NCI-H526 treated with DMSO at 0.1 percent for 48 hours (cell line): ENCODE measurements at regions not wholly inside any gene's neighbourhood (a gene's known extent, or its start where the extent isn't known, plus 50 kb on each side); places are given as distances from the start of the nearest gene placed in this dataset.
"Not testable (repeated sequence)": the region's sequence is repeated elsewhere in the genome, so short reads cannot be mapped to it uniquely, and the experiment has no call there.

Experiments
- DNase-seq: peaks from one replicate; lab custom pipeline; 2025; lab: John Stamatoyannopoulos, UW

DNA sequence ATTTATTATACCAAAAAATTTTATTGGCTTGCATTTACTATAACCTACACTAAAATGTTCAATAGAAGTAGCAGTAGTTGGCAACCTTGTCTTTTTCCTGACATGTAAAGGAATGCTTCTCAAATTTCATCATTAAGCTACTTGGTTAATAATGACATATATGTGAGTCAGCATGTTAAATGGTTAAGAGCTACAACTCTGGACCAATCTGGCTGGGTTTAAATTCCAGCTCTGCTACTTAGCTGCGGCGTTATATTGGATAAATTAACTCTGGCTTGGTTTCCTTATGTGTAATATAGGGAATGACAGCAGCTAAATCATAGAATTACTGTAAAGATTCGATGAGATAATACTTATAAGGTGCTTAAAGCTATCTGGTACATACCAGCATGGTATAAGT is 53.7 kb upstream of the OTOGL start:
- no peak for DNase-seq

DNA sequence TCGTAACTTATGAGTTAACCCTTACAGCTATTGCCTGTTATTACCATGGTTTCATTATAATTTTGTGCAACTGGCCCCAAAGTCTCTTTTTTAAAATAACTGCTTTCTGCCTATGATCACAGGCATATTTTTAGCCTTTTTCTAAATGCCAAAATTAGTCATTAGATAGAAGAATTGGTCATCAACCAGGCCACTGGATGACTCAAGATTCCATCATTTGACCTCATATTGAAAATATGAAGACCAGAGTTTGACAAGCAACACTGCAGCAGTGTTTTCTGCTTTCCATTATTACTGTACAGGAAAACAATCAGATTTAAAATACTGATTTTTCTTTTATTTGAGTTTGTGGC is 54.7 kb upstream of the OTOGL start:
- DNase-seq, result no peak

DNA sequence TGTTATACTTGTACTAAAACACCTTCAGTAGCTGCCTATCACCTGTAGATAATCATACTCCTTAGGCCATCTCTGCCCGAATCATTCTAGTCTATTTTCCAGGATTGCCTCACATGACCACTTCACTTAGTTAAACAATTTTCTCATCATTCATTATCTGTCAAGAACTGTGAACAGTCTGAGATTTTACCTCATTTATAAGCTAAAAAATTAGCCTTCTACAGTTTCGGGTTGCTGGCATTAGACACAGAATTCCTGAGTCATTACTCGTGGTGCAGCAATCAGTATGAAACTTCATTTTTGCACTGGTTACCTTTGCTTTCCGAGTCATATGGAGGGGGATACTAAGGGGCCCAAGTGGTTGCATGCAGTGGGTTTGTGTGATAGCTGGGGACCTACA is 57.6 kb upstream of the OTOGL start:
- no peak for DNase-seq

DNA sequence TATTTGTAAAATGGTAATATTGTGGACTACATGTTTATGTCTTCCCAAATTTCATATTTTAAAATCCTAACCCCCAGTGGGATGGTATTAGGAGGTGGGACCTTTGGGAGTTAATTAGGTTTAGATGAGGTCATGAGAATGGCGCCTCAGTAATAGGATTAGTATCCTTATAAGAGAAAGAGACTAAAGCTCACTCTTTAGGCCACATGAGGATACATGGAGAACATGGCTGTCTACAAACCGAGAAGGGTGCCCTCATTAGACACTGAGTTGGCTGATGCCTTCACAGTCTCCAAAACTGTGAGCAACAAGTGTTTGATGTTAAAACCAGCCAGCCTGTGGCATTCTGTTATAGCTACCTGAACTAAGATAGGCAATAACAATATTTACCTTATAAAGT is 58.3 kb upstream of the OTOGL start:
- DNase-seq, result no peak

DNA sequence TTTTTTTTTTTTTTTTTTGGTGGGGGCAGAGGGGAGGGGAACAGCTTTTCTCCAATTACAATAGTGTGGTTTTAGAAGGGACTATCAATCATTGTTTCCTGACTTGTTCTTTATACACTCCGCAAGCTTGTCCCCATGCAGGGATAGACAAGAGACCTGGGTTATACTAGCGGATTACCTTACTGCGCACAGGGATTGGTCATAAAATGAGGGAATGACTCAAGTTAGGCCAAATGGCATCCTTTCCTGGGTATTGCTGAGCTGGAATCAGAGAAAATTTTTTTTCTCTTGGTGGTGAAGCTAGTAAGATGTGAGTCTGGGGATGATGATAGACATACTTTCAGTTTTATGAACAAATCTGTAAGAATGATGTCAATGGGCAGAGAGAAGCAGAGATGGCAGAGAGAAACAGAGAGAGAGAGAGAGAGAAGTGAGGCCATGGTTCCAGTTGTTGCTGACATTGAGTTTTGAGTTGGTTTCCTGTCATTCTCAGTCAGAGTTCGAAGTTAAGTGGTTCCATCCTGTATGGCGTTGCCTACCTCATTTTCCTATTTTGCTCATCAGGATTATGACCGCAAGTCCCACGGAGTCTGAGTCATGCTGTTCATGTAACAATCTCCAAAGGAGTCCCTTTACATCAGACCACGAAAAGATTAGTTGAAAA is 59.1 kb upstream of the OTOGL start:
- DNase-seq, result no peak

DNA sequence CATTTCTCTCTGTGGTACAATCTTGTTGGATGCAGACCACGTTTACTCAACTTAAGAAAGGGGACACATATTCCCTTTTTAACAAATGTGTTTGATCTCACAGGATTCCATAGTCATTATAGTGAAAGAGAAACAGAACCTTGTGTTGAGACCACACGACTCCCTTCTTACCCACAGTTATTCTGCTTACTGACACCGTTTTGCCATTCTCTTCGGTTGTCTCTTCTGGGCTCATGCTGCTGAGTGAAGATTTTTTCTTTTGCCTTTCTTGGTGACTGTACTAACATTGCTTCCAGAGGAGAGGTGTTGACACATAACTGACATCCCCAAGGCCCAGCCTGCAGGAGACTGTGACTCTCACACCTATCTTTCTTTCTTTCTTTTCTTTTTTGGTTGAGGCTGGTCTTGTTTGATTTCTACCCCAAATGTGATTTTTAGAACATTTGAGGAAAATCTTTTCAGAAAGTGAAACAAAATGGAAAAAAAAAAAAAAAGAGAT is 61.2 kb upstream of the OTOGL start:
- no peak for DNase-seq

DNA sequence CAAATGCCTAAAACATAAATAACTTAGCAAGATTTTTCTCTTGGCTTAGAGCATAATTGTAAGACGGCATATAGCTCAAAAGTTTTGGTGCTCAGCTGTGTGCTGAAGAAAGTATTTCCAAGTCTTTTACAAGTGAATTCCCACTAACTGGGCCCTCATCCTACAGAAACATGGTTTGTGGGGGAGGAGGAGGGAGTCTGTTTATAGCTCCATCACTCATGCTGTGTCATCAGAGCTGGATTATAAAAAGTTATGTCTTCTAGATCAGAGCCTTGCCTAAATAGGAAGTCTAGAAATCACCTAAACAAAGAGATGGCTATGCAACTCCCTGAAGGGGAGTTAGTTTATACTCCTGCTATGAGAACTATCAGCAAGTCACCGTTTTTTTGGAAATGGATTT is 65.9 kb upstream of the OTOGL start:
- no peak for DNase-seq

DNA sequence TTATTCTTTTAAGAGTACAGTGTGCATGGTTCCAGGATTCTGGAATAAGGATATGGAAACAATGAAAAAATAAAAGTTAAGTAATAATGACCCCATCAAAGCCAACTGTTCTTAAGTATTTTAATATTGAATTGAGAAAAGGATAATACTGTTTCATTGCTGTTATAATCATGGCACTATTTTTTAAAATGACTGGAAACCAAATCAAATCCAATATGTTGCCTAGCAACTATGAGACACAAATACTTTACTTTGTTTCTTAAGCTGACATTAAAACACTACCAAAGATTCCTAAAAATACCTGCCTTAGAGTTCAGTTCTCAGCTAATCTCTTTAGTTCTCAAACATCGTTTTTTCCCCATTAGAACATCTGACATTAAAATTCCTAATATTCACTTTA is 66.4 kb upstream of the OTOGL start:
- DNase-seq, result no peak

DNA sequence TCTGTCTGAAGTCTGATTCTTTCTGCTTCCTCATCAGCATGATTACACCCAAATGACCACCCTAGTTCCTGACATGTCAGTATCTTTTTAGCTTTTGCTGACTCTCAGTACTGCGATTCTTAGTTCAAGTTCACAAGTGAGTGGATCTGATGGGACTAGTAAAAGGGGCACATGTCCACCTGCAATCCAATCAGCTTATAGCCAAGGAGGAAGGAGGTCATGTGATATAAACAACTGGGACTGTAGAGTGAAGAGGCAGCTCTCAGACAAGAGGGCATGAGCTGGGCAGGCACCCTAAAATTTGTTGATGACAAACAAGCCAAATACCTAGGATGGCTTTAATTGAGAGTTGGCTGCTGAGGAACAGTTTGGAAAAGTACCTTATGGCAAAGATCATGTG is 68.1 kb upstream of the OTOGL start:
- DNase-seq, result no peak

DNA sequence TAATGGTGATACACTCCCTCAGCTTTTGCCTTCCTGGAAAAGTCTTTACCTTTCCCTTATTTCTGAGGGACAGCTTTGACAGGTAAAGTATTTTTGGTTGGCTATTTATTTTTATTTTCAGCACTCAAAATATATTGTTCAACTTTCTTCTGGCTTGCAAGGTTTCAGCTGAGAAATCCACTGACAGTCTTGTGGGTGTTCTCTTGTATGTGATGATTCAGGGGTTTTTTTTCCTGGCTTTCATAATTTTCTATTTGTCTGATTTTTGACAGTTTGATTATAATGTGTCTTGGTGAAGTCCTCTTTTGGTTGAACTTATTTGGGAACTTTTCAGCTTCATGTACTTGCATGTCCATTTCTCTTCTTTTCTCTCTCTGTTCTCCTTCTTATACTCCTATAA is 73.7 kb upstream of the OTOGL start:
- no peak for DNase-seq

DNA sequence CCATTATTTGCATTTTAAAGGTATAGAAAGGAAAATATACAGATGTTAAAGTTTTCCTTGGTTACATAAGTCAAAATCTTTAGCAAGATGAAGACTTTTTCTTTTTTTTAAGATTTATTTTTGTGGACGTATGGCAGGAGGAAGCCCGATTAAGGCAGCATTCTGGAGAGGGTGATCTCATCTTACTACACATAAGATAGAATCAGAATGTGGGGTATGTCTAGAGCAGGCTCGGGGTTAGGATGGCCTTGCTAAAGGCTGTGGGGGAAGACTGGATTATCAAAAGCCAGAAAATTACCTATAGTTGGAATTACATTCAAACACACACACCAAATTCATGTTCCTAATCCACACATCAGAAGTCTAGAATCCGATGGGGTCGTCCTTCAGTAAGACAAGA is 79.6 kb upstream of the OTOGL start:
- DNase-seq, result no peak

DNA sequence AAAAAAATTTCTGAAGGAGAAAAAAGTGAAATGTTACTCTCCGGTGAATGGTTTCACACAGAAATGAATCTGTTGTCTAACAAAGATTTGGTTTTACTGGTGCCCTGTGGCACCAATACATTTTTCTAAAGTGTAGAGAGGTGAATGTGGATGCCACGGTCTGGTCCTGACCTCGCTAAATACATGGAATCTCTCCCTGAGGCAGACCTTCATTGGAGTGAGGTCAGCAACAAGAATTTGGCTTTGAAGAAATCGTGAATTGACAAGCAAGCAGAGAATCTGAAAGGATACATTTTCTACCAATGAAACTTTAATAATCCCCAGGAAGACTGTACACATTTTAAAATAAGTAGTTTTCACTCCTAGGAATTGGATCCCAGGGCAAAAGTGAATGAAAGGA is 81.2 kb upstream of the OTOGL start:
- no peak for DNase-seq

DNA sequence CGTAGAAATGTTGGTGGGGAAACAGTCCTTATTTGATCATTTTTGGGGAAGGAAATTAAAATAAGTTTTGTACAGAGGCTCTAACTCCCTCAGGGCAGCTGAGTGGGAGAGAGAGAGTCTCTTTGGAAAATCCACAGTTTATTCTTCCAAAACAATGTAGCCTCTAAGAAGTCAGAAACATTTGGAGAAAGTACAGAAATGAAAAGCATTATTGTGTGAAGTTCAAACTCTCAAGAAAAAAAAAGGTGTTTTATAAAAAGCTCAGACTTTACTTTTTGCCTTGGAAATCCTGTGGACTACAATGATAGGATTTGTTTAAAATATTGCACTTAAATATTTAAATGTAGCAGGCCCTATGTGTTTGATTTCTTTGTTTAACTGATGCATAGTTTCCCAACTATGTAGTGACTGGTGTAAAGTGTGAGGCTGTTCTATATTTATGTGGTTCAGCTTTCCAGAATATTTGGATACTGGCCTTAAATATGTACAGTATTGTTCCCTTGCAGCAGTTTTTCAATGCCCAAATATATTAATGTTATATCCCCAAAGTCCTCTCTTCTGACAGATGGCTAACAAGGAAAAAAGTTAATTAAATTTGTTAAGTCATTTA is 82.0 kb upstream of the OTOGL start:
- no peak for DNase-seq

DNA sequence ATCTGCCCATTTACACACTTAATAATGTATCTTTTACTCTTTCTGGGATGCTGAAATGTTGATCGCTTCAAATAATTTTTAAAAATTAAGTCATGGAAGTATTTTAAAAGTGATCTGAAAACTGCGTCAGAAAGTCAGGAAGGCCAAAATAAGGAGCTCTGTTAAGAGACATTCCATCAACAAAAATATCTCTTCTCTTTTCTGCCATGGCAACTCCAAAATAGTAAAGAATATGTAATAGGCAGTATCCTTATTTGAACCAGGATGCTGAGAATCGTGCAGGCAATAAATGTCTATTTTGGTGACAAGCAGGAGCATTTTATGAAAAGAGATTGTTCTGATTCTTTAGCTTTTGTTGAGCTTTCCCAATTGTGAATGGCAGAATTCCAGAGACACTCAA is 81.8 kb upstream of the PPP1R12A start:
- no peak for DNase-seq

DNA sequence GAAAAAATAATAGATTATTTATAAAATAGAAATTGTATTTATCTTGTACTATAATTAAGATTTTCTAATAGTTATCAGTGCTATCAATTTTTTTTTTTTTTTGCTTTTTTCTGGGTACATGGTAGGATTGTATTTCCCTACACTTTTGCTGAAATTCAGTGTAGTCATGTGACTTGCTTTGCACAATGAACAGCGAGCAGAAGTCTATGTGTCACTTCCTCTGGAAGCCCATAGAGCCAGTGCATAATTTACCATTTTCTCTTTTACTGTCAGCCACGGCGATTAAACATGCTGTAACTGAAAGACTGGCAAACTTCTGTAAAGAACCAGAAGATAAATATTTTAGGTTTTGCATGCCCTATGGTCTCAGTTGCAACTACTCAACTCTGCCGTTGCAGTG is 80.8 kb upstream of the PPP1R12A start:
- DNase-seq, result no peak

DNA sequence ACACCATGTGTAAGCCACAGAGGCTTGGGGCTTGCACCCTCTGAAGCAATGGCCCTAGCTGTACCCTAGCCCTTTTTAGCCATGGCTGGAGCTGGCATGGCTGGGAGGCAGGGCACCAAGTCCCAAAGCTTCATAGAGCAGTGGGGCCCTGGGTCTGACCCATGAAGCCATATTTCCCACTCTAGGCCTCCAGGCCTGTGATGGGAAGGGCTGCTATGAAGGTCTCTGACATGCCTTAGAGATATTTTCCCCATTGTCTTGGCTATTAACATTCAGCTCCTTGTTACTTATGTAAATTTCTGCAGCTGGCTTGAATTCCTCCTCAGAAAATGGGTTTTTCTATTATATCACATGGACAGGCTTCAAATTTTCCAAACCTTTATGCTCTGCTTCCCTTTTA is 68.8 kb upstream of the PPP1R12A start:
- not testable (repeated sequence) for DNase-seq

DNA sequence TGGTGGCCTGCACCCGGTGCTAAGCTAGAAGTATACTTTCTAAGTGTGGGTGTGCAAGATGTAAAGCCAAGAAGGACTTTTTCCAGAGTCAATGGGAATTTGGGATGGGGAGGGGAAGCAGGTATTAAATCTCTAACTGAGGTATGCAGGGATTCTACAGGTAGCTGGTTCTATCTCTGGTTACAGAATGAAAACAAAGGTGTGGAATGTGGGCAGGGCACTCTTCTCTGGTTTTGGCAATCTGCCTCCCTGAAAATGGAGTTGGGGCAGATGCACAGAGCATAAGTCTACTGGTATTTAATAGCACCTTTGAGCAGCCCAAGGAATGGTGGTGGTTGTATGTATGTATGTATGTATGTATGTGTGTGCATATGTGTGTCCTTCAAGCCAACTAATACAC is 66.7 kb upstream of the PPP1R12A start:
- no peak for DNase-seq

DNA sequence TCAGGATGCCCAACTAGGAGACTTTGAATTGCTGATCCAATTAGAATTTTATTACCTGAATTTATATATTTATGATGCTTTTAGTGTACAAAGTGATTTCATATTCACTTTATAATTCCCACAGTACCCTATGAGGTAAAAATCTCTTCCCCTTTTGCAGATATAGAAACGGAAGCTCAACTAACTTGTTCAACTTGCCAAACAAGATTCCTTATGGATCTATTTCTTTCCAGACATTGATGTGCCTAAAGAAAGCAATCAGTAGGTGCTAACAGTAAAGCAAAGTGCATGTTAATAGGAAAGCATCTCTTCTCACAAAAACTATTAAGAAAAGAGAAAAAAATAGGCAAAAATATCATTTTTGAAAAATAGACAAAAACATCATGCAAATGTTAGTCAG is 65.9 kb upstream of the PPP1R12A start:
- no peak for DNase-seq

DNA sequence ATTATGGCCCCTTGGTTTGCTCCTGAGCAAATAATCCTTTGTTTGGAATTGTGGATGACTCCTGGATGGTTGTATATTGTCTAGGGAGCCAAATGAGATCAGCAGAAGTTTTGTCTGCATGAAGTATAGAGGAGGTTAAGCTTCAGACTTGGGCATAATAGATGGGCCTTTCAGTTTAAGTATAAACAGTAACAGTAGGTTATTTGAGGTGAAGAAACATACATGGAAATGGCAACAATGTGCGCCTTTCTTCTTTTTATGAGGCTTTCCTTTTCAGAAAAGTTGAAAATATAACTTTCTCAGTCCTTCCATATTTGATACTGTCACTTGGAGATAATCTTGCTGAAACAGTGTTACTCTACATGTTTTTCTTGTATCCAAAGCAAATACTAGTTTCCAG is 63.7 kb upstream of the PPP1R12A start:
- DNase-seq, result no peak

DNA sequence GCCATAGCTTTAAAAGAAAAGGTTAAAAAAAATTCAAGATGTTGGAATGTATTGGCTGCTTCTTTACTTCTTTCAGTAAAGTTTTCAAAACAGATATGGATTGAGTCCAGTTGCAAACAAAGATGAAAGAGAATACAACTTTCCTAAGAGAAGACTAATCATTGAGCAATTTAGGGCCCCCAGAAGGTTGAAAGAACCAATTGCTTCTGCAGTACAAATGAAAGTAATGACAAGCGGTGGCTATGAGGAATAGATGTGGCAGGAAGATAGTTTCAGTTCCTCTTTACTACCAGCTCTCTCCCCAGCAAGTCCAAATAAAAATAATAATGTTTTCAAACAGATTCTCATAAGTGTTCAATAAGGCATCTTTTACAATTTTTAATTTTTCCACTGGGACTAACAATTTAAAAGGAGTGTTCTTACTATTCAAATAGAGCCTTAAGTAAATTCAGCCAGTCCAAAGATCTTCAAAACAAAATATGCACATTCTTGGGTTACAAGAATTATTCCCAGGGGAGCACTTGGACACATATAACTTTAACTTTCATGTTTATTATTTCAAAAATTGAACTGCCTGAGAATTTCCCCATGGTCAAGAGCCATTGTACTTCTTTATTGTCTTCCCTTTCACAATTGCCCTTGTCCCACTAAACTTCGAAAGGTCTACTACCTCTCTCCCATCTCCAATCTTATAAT is 62.3 kb upstream of the PPP1R12A start:
- no peak for DNase-seq

DNA sequence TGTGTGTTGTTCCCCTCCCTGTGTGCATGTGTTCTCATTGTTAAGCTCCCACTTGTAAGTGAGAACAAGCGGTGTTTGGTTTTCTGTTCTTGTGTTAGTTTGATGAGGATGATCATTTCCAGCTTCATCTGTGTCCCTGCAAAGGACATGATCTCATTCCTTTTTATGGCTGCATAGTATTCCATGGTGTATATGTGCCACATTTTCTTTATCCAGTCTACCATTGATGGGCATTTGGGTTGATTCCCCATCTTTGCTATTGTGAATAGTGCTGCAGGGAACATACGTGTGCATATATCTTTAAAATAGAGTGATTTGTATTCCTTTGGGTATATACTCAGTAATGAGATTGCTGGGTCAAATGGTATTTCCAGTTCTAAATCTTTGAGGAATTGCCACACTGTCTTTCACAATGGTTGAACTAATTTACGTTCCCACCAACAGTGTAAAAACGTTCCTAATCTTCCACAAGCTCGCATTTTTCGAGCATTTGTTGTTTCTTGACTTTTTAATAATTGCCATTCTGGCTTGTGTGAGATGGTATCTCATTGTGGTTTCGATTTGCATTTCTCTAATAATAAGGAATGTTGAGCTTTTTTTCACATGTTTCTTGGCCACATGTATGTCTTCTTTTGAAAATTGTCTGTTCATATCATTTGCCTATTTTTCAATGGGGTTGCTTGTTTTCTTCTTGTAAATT is 60.6 kb upstream of the PPP1R12A start:
- DNase-seq, result not testable (repeated sequence)

DNA sequence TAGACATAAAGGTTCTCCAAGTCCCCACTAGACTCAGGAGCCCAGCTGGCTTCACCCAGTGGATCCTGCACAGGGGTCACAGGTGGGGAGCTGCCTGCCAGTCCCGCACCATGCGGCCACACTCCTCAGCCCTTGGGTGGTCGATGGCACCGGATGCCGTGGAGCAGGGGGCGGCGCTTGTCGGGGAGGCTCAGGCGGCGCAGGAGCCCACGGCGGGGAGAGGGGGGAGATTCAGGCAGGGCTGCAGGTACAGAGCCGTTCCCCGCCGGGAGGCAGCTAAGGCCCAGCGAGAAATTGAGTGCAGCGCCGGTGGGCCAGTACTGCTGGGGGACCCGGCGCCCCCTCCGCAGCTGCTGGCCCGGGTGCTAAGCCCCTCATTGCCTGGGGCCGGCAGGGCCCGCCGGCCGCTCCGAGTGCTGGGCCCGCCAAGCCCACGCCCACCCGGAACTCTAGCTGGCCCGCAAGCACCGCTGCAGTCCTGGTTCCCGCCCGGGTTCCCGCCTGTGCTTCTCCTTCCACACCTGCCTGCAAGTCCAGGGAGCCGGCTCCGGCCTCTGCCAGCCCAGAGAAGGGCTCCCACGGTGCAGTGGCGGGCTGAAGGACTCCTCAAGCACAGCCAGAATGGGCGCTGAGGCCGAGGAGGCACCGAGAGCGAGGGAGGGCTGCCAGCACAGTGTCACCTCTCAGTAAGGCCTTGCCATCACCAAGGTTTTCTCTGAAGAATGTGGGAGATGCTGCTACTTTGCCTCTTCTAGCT is 58.4 kb upstream of the PPP1R12A start:
- DNase-seq, result no peak
